G401 (cell line): ENCODE measurements at regions not wholly inside any gene's neighbourhood (a gene's known extent, or its start where the extent isn't known, plus 50 kb on each side); places are given as distances from the start of the nearest gene placed in this dataset.
"Not testable (repeated sequence)": the region's sequence is repeated elsewhere in the genome, so short reads cannot be mapped to it uniquely, and the experiment has no call there.

Experiments
- DNase-seq: peaks from one replicate; pipeline ENCODE4 v3.0.0-alpha.2; 2015; ENCODE audit warnings: low spot score
- in situ Hi-C: cut with HindIII; loops from 2 replicates; pipeline ENCODE4 v1.10.0; 2016; ENCODE audit warnings: low sequenced_read_pairs, mixed read lengths

GRCh38 chr11:69913591-69914285, 94.5 kb upstream of the FGF3 start:
- no peak for DNase-seq
- in situ Hi-C loops = no loop called here

DNA sequence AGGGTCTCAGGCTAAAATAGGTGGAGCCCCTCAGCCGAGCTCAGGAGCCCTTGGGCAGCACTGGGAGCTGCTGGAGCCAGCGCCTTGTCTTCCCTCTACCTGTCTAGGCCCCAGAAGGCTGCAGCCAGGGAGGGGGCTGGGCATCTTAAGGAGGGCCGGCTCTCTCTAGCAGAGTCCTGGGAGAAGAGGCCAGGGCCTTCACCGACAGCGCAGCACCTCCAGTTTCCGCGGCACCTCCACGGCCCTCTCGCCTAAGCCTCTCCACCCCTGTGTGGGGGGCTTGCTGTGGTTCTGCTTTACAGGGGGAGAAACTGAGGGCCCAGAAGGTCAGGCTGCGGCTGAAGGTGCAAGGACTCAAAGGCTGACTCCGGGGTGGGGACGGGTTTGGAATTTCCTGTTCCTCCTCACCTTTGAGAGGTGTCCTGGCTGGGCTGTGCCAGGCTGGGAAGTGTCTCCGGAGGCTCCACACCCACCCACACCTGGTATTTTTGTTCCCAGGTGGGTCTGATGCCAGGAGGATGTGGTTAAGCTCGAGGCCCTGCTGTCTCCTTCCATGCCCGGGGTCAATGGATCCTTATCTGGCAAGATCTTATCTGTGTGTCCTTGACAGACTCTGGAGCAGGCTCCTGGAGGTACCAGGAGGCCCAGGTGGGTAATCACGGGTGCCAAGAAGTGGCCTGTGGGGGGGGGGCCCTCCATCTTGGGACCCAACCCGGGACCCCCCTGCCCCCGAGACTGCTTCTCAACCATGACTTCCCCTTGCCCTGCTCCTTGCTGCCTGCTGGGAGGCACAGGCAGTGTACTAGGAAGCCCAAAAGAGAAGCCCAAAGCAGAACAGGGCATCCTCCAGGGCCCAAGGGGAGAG, 95.3 kb upstream of the FGF3 start:
- no peak for DNase-seq
- in situ Hi-C loops = no loop called here

DNA sequence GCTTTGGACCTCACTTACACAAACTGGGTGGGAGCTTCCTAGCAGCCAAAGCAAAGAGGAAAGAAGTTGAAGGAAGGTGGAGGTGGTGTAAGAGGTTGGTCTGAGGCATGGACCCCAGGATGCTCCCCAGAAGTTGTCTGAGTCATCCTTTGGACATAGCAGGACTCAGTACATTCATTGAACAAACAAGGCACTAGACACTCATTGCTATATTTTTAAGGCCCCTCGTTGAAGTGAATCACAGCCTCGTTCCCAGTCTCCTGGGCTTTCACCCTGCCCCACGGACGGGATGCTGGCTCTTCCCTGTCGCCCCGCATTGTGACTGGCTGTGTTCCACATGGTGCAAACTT, 95.9 kb upstream of the FGF3 start:
- DNase-seq = no peak
- in situ Hi-C loops = no loop called here

DNA sequence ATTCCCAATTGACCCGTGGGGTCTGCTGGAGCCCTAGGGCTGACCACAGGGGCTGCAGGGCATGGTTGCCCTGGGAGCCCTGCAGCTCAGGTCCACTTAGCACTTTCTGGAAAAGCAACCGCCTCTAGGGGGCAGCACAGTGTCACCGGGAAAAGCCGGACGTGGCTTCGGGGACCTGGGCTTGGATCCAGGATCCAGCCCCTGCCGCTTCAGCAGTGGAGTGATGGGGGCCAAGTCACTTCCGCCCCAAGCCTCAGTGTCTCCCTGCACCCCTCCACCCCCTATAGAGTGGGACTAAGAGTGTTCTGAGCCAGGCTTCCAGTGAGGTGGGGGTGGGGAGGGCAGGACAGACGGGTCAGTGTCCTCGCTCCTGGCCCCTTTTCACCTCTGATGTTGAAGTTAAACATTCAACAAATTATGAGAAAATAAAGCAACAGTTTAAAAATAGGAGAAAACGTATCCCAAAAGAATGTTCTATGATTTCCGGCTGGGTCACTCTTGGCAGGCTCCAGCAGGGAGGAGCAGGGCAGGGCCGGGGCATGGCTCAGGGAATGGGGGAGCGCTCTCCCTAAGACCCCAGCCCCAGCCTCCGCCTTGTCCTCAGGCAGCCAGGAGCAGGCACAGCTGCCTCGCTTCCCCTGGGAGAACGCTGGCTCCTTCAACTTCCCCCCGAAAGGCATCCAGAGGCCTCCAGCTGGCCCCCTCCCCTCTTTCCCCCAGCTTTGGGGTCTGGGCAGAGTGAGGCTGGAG, 96.5 kb upstream of the FGF3 start:
- DNase-seq = no peak
- in situ Hi-C loops = no loop called here

DNA sequence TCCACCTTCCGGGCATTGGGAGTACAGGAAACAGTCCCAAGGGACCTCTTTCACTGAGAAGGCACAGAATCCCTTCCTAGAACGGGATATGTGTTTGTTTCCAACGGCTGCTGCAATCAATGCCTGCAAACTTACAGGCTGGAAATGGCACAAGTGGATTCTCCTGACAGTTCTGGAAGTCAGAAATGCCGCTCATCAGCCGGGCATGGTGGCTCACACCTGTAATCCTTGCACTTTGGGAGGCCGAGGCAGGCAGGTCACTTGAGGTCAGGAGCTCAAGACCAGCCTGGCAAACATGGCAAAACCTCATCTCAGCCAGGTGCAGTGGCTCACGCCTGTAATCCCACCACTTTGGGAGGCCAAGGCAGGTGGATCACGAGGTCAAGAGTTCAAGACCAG, 97.0 kb upstream of the FGF3 start:
- in situ Hi-C loops, DNase-seq: not testable (repeated sequence)

DNA sequence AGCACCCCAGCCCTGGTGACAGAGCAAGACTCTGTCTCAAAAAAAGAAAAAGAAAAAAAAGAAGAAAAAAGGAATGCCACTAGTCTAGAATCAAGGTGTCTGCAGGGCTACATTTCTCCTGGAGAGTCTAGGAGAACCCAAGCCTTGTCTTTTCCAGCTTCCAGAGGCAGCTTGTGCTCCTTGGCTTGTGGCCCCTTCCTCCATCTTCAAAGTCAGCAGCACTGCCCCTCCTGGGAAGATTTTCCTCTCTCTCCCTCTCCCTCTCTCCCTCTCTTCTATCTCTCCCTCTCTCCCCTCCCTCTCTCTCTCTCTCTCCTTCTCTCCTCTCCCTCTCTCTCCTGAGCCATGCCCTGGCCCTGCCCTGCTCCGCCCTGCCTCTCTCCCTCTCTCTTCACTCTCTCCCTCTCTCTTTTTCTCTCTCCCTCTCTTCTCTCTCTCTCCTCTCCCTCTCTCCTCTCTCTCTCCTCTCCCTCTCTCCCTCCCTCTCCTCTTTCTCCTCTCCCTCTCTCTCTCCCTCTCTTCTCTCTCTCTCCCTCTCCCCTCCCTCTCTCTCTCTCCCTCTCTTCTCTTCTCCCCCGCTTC, 97.7 kb upstream of the FGF3 start:
- DNase-seq = no peak
- in situ Hi-C loops = no loop called here

GRCh38 chr11:69917529-69917928, 98.3 kb upstream of the FGF3 start:
- DNase-seq = no peak
- in situ Hi-C loops = no loop called here

DNA sequence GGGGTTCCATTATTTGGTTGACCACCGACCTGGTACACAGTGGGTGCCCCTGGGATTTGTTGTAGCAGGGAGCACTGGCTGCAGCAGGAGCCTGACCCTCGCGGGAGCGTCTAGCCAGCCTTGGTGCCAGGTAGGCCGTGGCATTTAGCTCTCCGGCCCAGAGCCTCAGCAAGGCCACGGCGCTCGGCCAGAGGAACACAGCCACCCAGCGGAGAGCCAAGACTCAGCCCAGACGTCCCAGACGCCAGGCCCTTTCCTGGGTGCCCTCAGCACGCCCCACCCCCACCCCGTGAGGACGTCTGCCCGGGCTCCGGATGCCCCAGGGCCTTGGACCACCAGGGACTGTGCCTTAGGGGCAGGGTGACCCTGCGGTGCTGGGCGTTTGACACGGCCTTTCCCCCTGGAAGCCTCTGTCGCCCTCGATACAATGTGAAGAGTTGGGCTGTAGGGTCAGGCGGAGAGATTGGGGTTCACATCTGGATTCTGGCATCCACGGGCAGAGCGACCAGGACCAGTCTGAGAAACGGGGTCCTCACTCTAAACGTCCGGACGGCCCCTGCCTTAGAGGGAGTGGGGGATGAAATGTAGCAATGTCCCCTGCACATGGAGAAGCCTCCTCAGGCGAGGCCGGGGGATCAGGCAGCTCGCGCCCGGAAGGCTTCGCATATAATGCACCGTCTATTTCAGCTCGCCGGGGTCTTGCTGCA, 99.2 kb upstream of the FGF3 start:
- DNase-seq = no peak
- in situ Hi-C loops = no loop called here

DNA sequence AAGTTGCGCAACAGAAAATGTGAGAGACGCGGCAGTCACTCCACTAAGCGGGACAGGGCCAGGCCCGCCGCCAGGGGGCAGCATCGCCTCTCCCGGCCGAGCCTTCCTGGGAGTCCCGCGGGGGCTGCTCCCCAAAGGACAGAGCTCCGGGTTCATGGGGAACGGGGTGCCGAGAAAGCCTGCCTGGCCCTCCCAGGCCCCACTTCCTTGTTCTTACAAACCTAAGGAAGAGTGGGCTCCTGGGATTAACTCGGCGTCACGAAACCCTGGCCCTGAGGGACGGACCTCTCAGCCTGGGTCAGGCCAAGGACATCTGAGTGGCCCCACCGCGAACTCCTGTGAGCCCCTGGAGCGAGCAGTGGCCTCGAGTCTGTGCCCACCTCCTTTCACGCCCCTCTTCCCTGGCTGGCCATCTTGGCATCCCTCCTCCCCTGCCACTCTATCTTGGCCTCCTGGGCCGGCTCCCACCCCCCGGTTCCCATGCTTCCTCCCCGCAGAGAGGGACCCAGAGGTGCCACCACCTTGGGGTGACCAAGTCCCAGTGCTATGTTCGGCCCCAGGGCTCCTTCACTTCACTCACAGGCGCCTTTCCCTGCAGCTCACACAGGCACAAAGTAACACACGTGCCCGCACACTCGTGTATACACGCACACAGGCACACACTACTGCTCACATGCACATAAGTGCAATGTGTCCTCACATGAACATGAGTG, 99.9 kb upstream of the FGF3 start:
- in situ Hi-C loops = no loop called here

DNA sequence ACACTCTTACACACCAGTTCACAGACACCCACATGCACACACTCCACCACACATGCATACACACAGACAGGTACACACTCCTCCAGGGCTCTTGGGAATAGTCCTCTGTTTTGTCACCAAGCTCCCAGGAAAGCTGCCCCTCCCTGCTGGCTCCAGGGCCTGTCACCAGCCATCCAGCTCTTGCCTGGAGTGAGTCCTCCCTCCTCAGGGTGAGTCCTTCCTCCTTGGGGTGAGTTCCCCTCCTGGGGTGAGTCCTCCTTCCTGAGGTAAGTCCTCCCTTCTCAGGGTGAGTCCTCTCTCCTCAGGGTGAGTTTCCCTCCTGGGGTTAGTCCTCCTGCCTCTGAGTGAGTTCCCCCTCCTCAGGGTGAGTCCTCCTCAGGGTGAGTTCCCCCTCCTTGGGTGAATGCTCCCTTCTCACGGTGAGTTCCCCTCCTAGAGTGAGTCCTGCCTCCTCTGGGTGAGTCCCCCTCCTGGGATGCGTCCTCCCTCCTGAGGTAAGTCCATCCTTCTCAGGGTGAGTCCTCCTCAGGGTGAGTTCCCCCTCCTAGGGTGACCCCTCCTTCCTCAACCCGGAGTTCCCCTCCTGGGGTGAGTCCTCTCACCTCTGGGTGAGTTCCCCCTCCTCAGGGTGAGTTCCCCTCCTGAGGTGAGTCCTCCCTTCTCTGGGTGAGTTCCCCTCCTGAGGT, 100.6 kb upstream of the FGF3 start:
- in situ Hi-C loops = no loop called here
- no peak for DNase-seq

More for the DNA sequence above, 99.9 kb upstream of the FGF3 start:
- DNase-seq = peak; percentile 30

DNA sequence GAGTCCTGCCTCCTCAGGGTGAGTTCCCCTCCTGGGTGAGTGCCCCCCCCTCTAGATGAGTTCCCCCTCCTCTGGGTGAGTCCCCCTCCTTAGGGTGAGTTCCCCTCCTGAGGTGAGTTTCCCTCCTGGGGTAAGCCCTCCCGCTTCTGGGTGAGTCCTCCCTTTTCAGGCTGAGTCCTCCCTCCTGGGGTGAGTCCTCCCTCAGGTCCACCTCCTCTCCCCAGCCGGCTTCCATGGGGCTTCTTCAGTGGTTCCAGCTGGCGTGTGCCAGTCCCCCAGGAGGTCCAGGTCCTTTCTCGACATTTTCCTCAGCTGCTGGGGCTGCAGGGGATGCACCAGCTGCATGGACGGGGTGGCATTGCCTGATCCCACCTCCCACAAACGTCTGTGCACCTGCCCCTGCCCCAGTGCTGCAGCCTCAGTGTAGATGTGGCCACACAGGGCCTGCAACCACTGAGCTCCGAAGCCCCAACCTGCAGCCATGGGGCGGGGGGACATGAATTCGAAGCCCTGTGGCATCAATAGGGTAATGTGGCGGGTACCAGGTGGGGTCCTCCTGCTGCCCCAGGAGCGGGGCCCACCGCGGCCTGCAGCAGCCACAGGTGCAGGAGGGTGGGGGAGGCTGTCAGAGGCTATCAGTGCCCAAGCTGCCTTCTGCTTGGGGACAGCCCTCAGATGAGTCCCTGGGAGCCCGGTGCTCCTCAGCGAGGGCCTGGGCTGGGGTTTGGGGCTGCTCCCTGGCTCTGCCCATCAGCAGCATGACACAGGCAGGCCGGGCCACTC, 101.3 kb upstream of the FGF3 start:
- in situ Hi-C loops = no loop called here

GRCh38 chr11:69921128-69922014, 102.2 kb upstream of the FGF3 start:
- in situ Hi-C loops = no loop called here
- DNase-seq = no peak

More for the DNA sequence above, 101.3 kb upstream of the FGF3 start:
- DNase-seq = no peak

DNA sequence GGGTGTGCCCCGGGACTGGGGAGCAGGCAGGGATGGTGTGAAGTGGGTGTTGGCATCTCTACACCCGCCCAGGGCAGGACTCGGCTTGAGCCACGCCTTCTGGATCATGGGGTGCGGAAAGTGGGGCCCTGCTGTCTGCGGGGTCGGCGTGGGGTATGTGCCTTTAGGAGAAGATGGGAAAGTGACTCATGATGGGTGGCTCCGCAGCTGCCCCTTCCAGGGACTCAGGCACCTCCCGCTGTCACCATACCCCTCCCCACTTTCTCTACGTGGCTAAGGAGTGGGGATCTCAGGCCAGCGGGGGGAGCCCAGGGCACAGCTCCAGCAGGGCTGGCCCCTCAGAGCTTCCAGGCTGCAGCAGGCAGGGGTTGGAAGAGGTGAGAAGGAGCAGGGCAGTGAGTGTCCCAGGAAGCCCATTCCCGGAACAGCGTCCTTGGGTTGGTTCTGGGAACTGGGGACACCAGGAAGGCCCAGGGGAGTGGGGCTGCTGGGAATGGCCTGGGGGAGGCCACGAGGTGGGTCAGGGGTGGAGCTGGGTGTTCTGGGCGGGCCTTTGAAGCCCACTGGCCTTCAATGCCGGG, 102.9 kb upstream of the FGF3 start:
- no peak for DNase-seq
- in situ Hi-C loops = no loop called here

- in situ Hi-C loops = no loop called here
- no peak for DNase-seq
These were observed 103.4 kb upstream of the FGF3 start for GRCh38 chr11:69922596-69923111.

DNA sequence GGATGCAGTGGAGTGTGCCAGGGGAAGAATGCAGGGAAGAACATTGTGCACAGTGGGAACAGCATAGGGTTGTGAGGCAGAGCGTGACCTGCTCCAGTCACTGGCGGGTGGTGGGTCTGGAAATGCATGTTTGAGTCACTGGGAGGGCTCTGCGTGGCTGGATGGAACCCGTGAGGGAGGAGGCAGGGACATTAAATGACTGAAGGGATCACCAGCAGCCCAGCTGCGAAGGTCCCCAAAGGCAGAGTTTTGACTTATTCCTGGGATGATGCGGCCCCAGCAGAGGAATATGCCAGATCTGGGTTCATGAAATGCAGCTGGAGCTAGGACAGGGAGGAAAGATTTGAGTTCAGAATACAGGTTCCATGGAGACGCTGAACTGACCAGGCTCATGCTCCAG, 104.0 kb upstream of the FGF3 start:
- DNase-seq = no peak
- in situ Hi-C loops = no loop called here
